ENCODE measurements at regions not wholly inside any gene's neighbourhood (a gene's known extent, or its start where the extent isn't known, plus 50 kb on each side); places are given as distances from the start of the nearest gene placed in this dataset.

DNA sequence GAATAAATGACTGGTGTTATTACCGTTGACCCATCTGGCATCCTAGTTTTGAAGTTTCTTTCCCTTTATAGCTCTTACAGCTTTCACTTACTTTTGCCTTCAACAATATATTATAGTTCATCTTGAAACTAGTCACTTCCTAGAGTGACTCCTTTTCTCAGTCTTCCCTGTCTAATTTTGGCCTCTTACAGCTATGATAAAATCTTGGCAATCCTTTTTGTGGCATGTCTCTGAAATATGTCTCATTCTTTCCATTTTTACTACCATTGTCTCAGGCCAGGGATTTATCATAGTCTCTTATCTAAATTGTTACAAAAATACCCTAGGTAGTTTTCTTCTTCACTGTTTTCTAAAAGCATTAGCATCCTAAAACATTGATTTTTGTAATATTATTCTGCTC, 621.3 kb upstream of the ZNF608 start:
- no peak for DNase-seq
- no peak overlapping the region for H3K27ac ChIP-seq
- intact Hi-C loops (cut with DNase I; ENCODE audit: low total_unique reads) (no loop called here), in situ Hi-C loops (cut with MboI; ENCODE audit: low pct_ligation_motif_present in 1 of 4, low pct_unique_long_range_greater_than_20kb in 1 of 4, low sequenced_read_pairs in 3 of 4) (no loop called here)
- H3K36me3 ChIP-seq: no peaks in the 10 kb centered on the region
- no peak overlapping the region for H3K4me3 ChIP-seq
- TF ChIP-seq POLR2AphosphoS5 (IDR thresholded peaks at IDR 0.05): no peak
- TF ChIP-seq, protein P1, sequence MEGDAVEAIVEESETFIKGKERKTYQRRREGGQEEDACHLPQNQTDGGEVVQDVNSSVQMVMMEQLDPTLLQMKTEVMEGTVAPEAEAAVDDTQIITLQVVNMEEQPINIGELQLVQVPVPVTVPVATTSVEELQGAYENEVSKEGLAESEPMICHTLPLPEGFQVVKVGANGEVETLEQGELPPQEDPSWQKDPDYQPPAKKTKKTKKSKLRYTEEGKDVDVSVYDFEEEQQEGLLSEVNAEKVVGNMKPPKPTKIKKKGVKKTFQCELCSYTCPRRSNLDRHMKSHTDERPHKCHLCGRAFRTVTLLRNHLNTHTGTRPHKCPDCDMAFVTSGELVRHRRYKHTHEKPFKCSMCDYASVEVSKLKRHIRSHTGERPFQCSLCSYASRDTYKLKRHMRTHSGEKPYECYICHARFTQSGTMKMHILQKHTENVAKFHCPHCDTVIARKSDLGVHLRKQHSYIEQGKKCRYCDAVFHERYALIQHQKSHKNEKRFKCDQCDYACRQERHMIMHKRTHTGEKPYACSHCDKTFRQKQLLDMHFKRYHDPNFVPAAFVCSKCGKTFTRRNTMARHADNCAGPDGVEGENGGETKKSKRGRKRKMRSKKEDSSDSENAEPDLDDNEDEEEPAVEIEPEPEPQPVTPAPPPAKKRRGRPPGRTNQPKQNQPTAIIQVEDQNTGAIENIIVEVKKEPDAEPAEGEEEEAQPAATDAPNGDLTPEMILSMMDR (IDR thresholded peaks at IDR 0.05): no peak
- TF ChIP-seq POLR2A (IDR thresholded peaks at IDR 0.05): no peak
- no peak for TF ChIP-seq EP300 (IDR thresholded peaks at IDR 0.05; ENCODE audit: low read depth)
- H3K9me3 ChIP-seq: no peaks in the 10 kb centered on the region
- H3K4me1 ChIP-seq: no peaks in the 10 kb centered on the region
- H3K27me3 ChIP-seq: no peaks in the 10 kb centered on the region
- 81 to 82% methylated on average over 1 of the region's 1 CpG for WGBS, 2 donors (ENCODE audit: low coverage in 1 of 2)

GRCh38 chr5:125370461-125371205, 624.2 kb upstream of the ZNF608 start:
- H3K27ac ChIP-seq: no peak overlapping the region
- no peak for DNase-seq
- H3K4me3 ChIP-seq: no peak overlapping the region
- intact Hi-C loops (cut with DNase I; ENCODE audit: low total_unique reads): no loop called here
- H3K36me3 ChIP-seq: no peaks in the 10 kb centered on the region
- no peaks in the 10 kb centered on the region for H3K9me3 ChIP-seq
- TF ChIP-seq, protein P1 (IDR thresholded peaks at IDR 0.05): no peak
- TF ChIP-seq POLR2AphosphoS5 (IDR thresholded peaks at IDR 0.05) (no peak), EP300 (IDR thresholded peaks at IDR 0.05; ENCODE audit: low read depth) (no peak), POLR2A (IDR thresholded peaks at IDR 0.05) (no peak)
- H3K4me1 ChIP-seq: no peaks in the 10 kb centered on the region
- in situ Hi-C loops (cut with MboI; ENCODE audit: low pct_ligation_motif_present in 1 of 4, low pct_unique_long_range_greater_than_20kb in 1 of 4, low sequenced_read_pairs in 3 of 4): no loop called here
- H3K27me3 ChIP-seq: no peaks in the 10 kb centered on the region

- Histone ChIP-seq H3K4me1 (no peaks in the 10 kb centered on the region), H3K4me3 (no peak overlapping the region), H3K9me3 (no peaks in the 10 kb centered on the region), H3K27ac (no peak overlapping the region), H3K27me3 (no peaks in the 10 kb centered on the region), H3K36me3 (no peaks in the 10 kb centered on the region)
- WGBS, 2 donors (ENCODE audit: low coverage in 1 of 2): 83 to 86% methylated on average over 6 of the region's 6 CpGs
- intact Hi-C loops (cut with DNase I; ENCODE audit: low total_unique reads): no loop called here
- DNase-seq: no peak
- in situ Hi-C loops (cut with MboI; ENCODE audit: low pct_ligation_motif_present in 1 of 4, low pct_unique_long_range_greater_than_20kb in 1 of 4, low sequenced_read_pairs in 3 of 4): no loop called here
- TF ChIP-seq POLR2A (IDR thresholded peaks at IDR 0.05) (no peak), POLR2AphosphoS5 (IDR thresholded peaks at IDR 0.05) (no peak), EP300 (IDR thresholded peaks at IDR 0.05; ENCODE audit: low read depth) (no peak)
- TF ChIP-seq, protein P1 (IDR thresholded peaks at IDR 0.05): no peak
These were observed 626.5 kb upstream of the ZNF608 start for GRCh38 chr5:125372694-125373631.

DNA sequence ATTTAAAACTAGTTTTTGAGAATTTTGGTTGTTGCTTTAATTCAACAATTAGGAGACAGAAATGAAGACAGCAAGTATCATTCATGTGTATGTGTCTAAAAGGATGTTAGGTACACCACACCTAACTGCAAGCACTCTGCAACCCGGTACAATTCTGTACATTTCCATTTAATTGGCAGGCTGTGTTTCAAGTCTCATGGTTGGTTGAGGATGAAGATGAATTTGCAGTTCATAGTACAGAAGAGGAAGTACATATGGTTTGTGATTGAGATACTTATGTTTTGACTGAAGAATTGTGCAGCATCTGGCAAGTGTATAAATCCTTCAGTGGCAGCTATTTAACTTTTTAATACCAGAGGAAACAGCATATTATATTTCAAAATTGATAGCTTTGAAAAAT, 628.7 kb upstream of the ZNF608 start:
- TF ChIP-seq POLR2A (IDR thresholded peaks at IDR 0.05) (no peak), POLR2AphosphoS5 (IDR thresholded peaks at IDR 0.05) (no peak), EP300 (IDR thresholded peaks at IDR 0.05; ENCODE audit: low read depth) (no peak)
- TF ChIP-seq, protein P1 (IDR thresholded peaks at IDR 0.05): no peak
- H3K36me3 ChIP-seq: no peaks in the 10 kb centered on the region
- 55% methylated on average over 1 of the region's 1 CpG; no CpG with 5 or more reads in 1 of the 2 donors for WGBS, 2 donors (ENCODE audit: low coverage in 1 of 2)
- no peak overlapping the region for H3K27ac ChIP-seq
- H3K27me3 ChIP-seq: no peaks in the 10 kb centered on the region
- intact Hi-C loops (cut with DNase I; ENCODE audit: low total_unique reads) (no loop called here), in situ Hi-C loops (cut with MboI; ENCODE audit: low pct_ligation_motif_present in 1 of 4, low pct_unique_long_range_greater_than_20kb in 1 of 4, low sequenced_read_pairs in 3 of 4) (no loop called here)
- H3K9me3 ChIP-seq: no peaks in the 10 kb centered on the region
- no peak overlapping the region for H3K4me3 ChIP-seq
- H3K4me1 ChIP-seq: no peaks in the 10 kb centered on the region
- DNase-seq: no peak
